Sigmoid colon (tissue), 4 donors: ENCODE measurements at regions not wholly inside any gene's neighbourhood (a gene's known extent, or its start where the extent isn't known, plus 50 kb on each side); places are given as distances from the start of the nearest gene placed in this dataset.

Experiments used
- EP300 ChIP-seq, 4 donors: sonication (generic); formaldehyde crosslinking; IDR thresholded peaks; one replicate each; pipeline ENCODE4 v1.6.1; 2017; ENCODE audit warnings: antibody characterized with exemption in 4 of 4
- TF ChIP-seq, protein P1 (sequence below), 4 experiments: fragments of 450-650 bp in 3 of 4; fragments of 200-600 bp in 1 of 4; IDR thresholded peaks; one replicate each; pipeline ENCODE4 v1.5.1; 2016 to 2019; ENCODE audit warnings: antibody characterized with exemption in 4 of 4, mild to moderate bottlenecking in 3 of 4, moderate library complexity in 2 of 4

- TF ChIP-seq, protein P1, sequence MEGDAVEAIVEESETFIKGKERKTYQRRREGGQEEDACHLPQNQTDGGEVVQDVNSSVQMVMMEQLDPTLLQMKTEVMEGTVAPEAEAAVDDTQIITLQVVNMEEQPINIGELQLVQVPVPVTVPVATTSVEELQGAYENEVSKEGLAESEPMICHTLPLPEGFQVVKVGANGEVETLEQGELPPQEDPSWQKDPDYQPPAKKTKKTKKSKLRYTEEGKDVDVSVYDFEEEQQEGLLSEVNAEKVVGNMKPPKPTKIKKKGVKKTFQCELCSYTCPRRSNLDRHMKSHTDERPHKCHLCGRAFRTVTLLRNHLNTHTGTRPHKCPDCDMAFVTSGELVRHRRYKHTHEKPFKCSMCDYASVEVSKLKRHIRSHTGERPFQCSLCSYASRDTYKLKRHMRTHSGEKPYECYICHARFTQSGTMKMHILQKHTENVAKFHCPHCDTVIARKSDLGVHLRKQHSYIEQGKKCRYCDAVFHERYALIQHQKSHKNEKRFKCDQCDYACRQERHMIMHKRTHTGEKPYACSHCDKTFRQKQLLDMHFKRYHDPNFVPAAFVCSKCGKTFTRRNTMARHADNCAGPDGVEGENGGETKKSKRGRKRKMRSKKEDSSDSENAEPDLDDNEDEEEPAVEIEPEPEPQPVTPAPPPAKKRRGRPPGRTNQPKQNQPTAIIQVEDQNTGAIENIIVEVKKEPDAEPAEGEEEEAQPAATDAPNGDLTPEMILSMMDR (IDR thresholded peaks at IDR 0.05) = no peak
- TF ChIP-seq EP300 (IDR thresholded peaks at IDR 0.05) = no peak
Observed at GRCh38 chr20:55103188-55103587, 627.8 kb downstream of the DOK5 start.
